ENCODE measurements at regions not wholly inside any gene's neighbourhood (a gene's known extent, or its start where the extent isn't known, plus 50 kb on each side); places are given as distances from the start of the nearest gene placed in this dataset.

GRCh38 chr3:106421426-106421825 is 552.6 kb upstream of the CBLB start:
- Histone ChIP-seq H3K27ac (no peak overlapping the region), H3K4me3 (no peak overlapping the region), H3K9me3 (no peaks in the 10 kb centered on the region), H3K9ac (ENCODE audit: low read depth in 2 of 2, low read length in 2 of 2) (no peak overlapping the region), H3K27me3 (no peaks in the 10 kb centered on the region), H3K36me3 (no peaks in the 10 kb centered on the region), H3K4me1 (no peaks in the 10 kb centered on the region)
- DNase-seq: no peak
- no peak for TF ChIP-seq CTCF (IDR thresholded peaks at IDR 0.05)
- intact Hi-C loops (cut with DNase I): no loop called here

- H3K9ac ChIP-seq (ENCODE audit: low read depth in 2 of 2, low read length in 2 of 2): no peak overlapping the region
- intact Hi-C loops (cut with DNase I): no loop called here
- H3K27me3 ChIP-seq: no peaks in the 10 kb centered on the region
- DNase-seq: no peak
- H3K4me1 ChIP-seq: no peaks in the 10 kb centered on the region
- no peak for TF ChIP-seq CTCF (IDR thresholded peaks at IDR 0.05)
- H3K36me3 ChIP-seq: no peaks in the 10 kb centered on the region
- H3K27ac ChIP-seq: no peak overlapping the region
- H3K4me3 ChIP-seq: no peak overlapping the region
- no peaks in the 10 kb centered on the region for H3K9me3 ChIP-seq
Measured at GRCh38 chr3:106421909-106422308, 553.1 kb upstream of the CBLB start.

- intact Hi-C loops (cut with DNase I): no loop called here
- no peak for TF ChIP-seq CTCF (IDR thresholded peaks at IDR 0.05)
- Histone ChIP-seq H3K4me1 (no peaks in the 10 kb centered on the region), H3K4me3 (no peak overlapping the region), H3K9me3 (no peaks in the 10 kb centered on the region), H3K36me3 (no peaks in the 10 kb centered on the region), H3K27ac (no peak overlapping the region), H3K9ac (ENCODE audit: low read depth in 2 of 2, low read length in 2 of 2) (no peak overlapping the region), H3K27me3 (no peaks in the 10 kb centered on the region)
- no peak for DNase-seq
Measured at GRCh38 chr3:106423321-106424225, 554.8 kb upstream of the CBLB start.

DNA sequence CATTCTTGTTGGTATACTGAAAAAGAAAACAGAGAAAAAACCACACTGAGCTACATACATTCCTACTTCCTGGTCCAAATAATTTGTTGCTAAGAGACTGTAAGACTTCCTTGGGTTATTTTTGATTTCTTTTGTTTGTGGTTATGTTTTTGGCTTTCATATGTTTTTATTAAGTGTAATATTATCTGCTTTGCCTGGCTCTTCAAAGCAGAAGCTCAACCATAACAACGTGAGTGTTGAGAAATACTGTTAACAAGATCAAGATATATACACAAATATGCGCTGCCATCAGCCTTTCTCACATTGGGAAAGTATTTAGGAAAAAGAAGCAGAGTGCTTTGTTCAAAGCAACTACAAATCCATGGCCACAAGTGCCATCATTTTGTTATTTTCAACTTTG is 556.2 kb upstream of the CBLB start:
- Histone ChIP-seq H3K4me1 (no peaks in the 10 kb centered on the region), H3K9me3 (no peaks in the 10 kb centered on the region), H3K36me3 (no peaks in the 10 kb centered on the region), H3K4me3 (no peak overlapping the region), H3K27ac (no peak overlapping the region), H3K9ac (ENCODE audit: low read depth in 2 of 2, low read length in 2 of 2) (no peak overlapping the region), H3K27me3 (no peaks in the 10 kb centered on the region)
- intact Hi-C loops (cut with DNase I): no loop called here
- no peak for DNase-seq
- no peak for TF ChIP-seq CTCF (IDR thresholded peaks at IDR 0.05)

- H3K36me3 ChIP-seq: no peaks in the 10 kb centered on the region
- H3K9me3 ChIP-seq: no peaks in the 10 kb centered on the region
- no peak overlapping the region for H3K4me3 ChIP-seq
- H3K27me3 ChIP-seq: no peaks in the 10 kb centered on the region
- H3K9ac ChIP-seq (ENCODE audit: low read depth in 2 of 2, low read length in 2 of 2): no peak overlapping the region
- TF ChIP-seq CTCF (IDR thresholded peaks at IDR 0.05): no peak
- H3K27ac ChIP-seq: no peak overlapping the region
- no peak for DNase-seq
- no peaks in the 10 kb centered on the region for H3K4me1 ChIP-seq
- intact Hi-C loops (cut with DNase I): no loop called here
Measured at GRCh38 chr3:106425916-106426315, 557.1 kb upstream of the CBLB start.

Data from colonic mucosa (tissue), 4 donors.